ENCODE measurements at regions not wholly inside any gene's neighbourhood (a gene's known extent, or its start where the extent isn't known, plus 50 kb on each side); places are given as distances from the start of the nearest gene placed in this dataset.

- no peak for TF ChIP-seq CTCF (IDR thresholded peaks at IDR 0.05)
- TF ChIP-seq POLR2A (IDR thresholded peaks at IDR 0.05), result no peak
These were observed 1473.3 kb downstream of the TBC1D22A start for GRCh38 chr22:48235744-48236143.

All from adrenal gland (tissue), 5 donors.